ENCODE measurements at regions not wholly inside any gene's neighbourhood (a gene's known extent, or its start where the extent isn't known, plus 50 kb on each side); places are given as distances from the start of the nearest gene placed in this dataset.

- TF ChIP-seq CTCF (IDR thresholded peaks at IDR 0.05) (no peak), POLR2A (IDR thresholded peaks at IDR 0.05) (no peak)
Measured at GRCh38 chr4:115418635-115419396, 305.4 kb upstream of the NDST4 start.
